TTC549 (cell line): ENCODE measurements at regions not wholly inside any gene's neighbourhood (a gene's known extent, or its start where the extent isn't known, plus 50 kb on each side); places are given as distances from the start of the nearest gene placed in this dataset.

ENCODE experiments used
- FAIRE-seq: peaks from 2 replicates; lab custom pipeline; 2012; peaks lifted over from hg19 to GRCh38; lab: Jason Lieb, UNC

GRCh38 chr3:96169111-96169766 lies 645.2 kb upstream of the EPHA6 start:
- no peak for FAIRE-seq

GRCh38 chr3:96172917-96173316 lies 641.5 kb upstream of the EPHA6 start:
- FAIRE-seq, result no peak

GRCh38 chr3:96175500-96175899 lies 638.9 kb upstream of the EPHA6 start:
- FAIRE-seq, result no peak

- FAIRE-seq, result no peak
These were observed 631.6 kb upstream of the EPHA6 start for GRCh38 chr3:96182756-96183155.

- no peak for FAIRE-seq
These were observed 630.5 kb upstream of the EPHA6 start for GRCh38 chr3:96183871-96184270.

- no peak for FAIRE-seq
These were observed 624.3 kb upstream of the EPHA6 start for GRCh38 chr3:96190024-96190616.

GRCh38 chr3:96192966-96193550 lies 621.3 kb upstream of the EPHA6 start:
- no peak for FAIRE-seq

- FAIRE-seq, result no peak
These were observed 613.5 kb upstream of the EPHA6 start for GRCh38 chr3:96200897-96201296.

GRCh38 chr3:96201463-96201862 lies 612.9 kb upstream of the EPHA6 start:
- no peak for FAIRE-seq

GRCh38 chr3:96202181-96202580 lies 612.2 kb upstream of the EPHA6 start:
- no peak for FAIRE-seq

- FAIRE-seq, result no peak
These were observed 604.7 kb upstream of the EPHA6 start for GRCh38 chr3:96209699-96210098.

- no peak for FAIRE-seq
These were observed 601.0 kb upstream of the EPHA6 start for GRCh38 chr3:96213393-96213792.

- FAIRE-seq, result no peak
These were observed 599.5 kb upstream of the EPHA6 start for GRCh38 chr3:96214941-96215340.

GRCh38 chr3:96225494-96225893 lies 588.9 kb upstream of the EPHA6 start:
- no peak for FAIRE-seq

- no peak for FAIRE-seq
These were observed 580.7 kb upstream of the EPHA6 start for GRCh38 chr3:96233679-96234078.

GRCh38 chr3:96236522-96236921 lies 577.9 kb upstream of the EPHA6 start:
- no peak for FAIRE-seq

- FAIRE-seq, result peak; percentile 72
These were observed 555.1 kb upstream of the EPHA6 start for GRCh38 chr3:96259299-96259698.

- no peak for FAIRE-seq
These were observed 549.7 kb upstream of the EPHA6 start for GRCh38 chr3:96264701-96265100.

GRCh38 chr3:96266395-96267190 lies 547.8 kb upstream of the EPHA6 start:
- FAIRE-seq, result no peak

- FAIRE-seq, result no peak
These were observed 546.8 kb upstream of the EPHA6 start for GRCh38 chr3:96267577-96267976.

GRCh38 chr3:96294143-96294542 lies 520.3 kb upstream of the EPHA6 start:
- FAIRE-seq, result no peak

- no peak for FAIRE-seq
These were observed 513.7 kb upstream of the EPHA6 start for GRCh38 chr3:96300743-96301142.

GRCh38 chr3:96319166-96319565 lies 495.2 kb upstream of the EPHA6 start:
- FAIRE-seq, result no peak
